ENCODE measurements at regions not wholly inside any gene's neighbourhood (a gene's known extent, or its start where the extent isn't known, plus 50 kb on each side); places are given as distances from the start of the nearest gene placed in this dataset.

DNA sequence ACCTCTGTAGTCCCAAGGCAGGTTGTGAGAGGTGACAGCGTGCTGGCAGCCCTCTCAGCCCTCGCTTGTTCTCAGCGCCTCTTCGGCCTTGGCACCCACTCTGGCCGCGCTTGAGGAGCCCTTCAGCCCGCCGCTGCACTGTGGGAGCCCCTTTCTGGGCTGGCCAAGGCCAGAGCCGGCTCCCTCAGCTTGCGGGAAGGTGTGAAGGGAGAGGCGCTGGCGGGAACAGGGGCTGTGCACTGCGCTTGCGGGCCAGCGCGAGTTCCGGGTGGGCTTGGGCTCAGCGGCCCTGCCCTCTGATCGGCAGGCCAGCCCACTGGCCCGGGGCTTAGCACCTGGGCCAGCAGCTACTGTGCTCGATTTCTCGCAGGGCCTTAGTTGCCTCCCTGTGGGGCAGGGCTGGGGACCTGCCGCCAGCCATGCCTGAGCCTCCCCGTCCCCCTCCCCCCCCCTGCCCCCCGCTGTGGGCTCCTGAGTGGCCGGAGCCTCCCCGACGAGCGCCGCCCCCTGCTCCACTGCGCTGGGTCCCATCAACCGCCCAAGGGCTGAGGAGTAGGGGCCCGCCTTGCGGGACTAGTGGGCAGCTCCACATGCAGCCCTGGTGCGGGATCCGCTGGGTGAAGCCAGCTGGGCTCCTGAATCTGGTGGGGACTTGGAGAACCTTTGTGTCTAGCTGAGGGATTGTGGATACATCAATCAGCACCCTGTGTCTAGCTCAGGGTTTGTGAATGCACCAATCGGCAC, 347.6 kb downstream of the KLHL13 start:
- Histone ChIP-seq H3K9me3 (no peaks in the 10 kb centered on the region), H3K27ac (no peak overlapping the region), H3K4me1 (no peaks in the 10 kb centered on the region), H3K27me3 (no peaks in the 10 kb centered on the region), H3K4me3 (no peak overlapping the region), H3K36me3 (no peaks in the 10 kb centered on the region)
- TF ChIP-seq EP300 (IDR thresholded peaks at IDR 0.05) (no peak), POLR2A (IDR thresholded peaks at IDR 0.05) (no peak)
- TF ChIP-seq, protein P1, sequence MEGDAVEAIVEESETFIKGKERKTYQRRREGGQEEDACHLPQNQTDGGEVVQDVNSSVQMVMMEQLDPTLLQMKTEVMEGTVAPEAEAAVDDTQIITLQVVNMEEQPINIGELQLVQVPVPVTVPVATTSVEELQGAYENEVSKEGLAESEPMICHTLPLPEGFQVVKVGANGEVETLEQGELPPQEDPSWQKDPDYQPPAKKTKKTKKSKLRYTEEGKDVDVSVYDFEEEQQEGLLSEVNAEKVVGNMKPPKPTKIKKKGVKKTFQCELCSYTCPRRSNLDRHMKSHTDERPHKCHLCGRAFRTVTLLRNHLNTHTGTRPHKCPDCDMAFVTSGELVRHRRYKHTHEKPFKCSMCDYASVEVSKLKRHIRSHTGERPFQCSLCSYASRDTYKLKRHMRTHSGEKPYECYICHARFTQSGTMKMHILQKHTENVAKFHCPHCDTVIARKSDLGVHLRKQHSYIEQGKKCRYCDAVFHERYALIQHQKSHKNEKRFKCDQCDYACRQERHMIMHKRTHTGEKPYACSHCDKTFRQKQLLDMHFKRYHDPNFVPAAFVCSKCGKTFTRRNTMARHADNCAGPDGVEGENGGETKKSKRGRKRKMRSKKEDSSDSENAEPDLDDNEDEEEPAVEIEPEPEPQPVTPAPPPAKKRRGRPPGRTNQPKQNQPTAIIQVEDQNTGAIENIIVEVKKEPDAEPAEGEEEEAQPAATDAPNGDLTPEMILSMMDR (IDR thresholded peaks at IDR 0.05): no peak
- DNase-seq (ENCODE audit: low spot score in 2 of 2): no peak
- 94 to 95% methylated on average over 3 to 27 of the region's 37 CpGs for WGBS, 2 donors

DNA sequence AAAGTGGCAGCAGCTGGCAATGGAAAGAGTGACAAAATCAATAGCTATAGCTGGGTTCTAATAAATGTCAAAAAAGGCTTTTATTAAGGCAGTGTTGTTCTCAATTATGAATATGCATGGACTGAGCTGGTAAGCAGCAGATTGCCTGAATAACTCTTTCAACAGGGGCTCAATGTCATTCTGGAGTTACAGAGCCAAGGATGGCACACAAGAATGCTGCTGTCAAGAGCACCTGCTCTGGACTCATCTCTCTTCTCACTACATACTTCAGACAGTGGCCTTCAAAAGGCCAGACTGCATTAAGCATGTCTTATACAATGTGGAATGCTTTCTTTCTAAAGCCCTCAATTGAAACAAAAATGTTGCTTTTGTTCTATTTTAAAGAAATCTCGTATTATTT, 351.4 kb downstream of the KLHL13 start:
- WGBS, 2 donors: 33 to 45% methylated on average over 1 of the region's 1 CpG
- no peaks in the 10 kb centered on the region for H3K9me3 ChIP-seq
- H3K27ac ChIP-seq: no peak overlapping the region

DNA sequence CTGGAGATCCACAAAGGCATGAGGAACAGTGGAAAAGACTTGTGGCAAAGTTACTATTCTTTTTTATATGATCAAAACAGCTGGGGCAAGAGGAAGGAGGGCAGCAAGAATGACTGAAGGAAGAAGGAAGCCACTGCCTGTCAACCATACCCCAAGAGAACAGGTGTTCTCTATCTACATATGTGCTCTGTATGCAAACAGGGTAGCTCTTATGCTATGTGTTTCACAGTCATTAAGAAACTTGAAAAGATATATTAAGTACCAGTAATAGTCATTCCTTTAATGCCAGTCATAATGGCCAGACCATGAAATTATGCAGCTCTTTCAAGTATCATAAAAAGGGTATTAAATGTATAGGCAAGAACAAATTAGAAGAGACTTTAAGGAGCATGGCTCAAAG, 363.9 kb downstream of the KLHL13 start:
- H3K9me3 ChIP-seq: no peaks in the 10 kb centered on the region
- TF ChIP-seq, protein P1 (IDR thresholded peaks at IDR 0.05): no peak
- TF ChIP-seq POLR2A (IDR thresholded peaks at IDR 0.05): no peak
- no peak for TF ChIP-seq EP300 (IDR thresholded peaks at IDR 0.05)
- no peaks in the 10 kb centered on the region for H3K27me3 ChIP-seq
- no peaks in the 10 kb centered on the region for H3K36me3 ChIP-seq
- H3K27ac ChIP-seq: no peak overlapping the region
- no peak overlapping the region for H3K4me3 ChIP-seq
- no peak for DNase-seq (ENCODE audit: low spot score in 2 of 2)
- no peaks in the 10 kb centered on the region for H3K4me1 ChIP-seq

More for the DNA sequence above, 351.4 kb downstream of the KLHL13 start:
- no peaks in the 10 kb centered on the region for H3K27me3 ChIP-seq
- DNase-seq (ENCODE audit: low spot score in 2 of 2): no peak
- no peak overlapping the region for H3K4me3 ChIP-seq
- no peak for TF ChIP-seq EP300 (IDR thresholded peaks at IDR 0.05)
- no peak for TF ChIP-seq POLR2A (IDR thresholded peaks at IDR 0.05)
- TF ChIP-seq, protein P1 (IDR thresholded peaks at IDR 0.05): no peak
- no peaks in the 10 kb centered on the region for H3K4me1 ChIP-seq
- no peaks in the 10 kb centered on the region for H3K36me3 ChIP-seq

DNA sequence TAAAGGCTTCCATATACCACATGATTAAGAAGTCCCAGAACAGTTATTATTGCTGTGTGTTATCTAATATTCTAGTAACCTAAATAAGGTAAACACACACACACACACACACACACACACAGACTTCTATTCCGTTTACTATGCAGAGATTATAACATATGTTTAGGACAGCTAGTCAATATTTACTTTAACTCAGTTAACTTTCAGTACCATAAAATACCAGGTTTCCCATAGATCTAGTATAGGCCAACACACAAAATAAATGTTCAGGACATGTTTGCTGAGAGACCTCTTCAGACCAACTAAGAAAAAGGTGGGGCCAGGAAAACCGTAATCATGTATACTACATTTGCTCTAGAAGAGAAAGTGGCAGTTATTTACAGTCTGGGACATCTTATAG, 365.5 kb downstream of the KLHL13 start:
- no peak for DNase-seq (ENCODE audit: low spot score in 2 of 2)
- 62 to 66% methylated on average over 2 of the region's 2 CpGs for WGBS, 2 donors
- TF ChIP-seq POLR2A (IDR thresholded peaks at IDR 0.05) (no peak), EP300 (IDR thresholded peaks at IDR 0.05) (no peak)
- TF ChIP-seq, protein P1 (IDR thresholded peaks at IDR 0.05): no peak
- Histone ChIP-seq H3K4me1 (no peaks in the 10 kb centered on the region), H3K27ac (no peak overlapping the region), H3K36me3 (no peaks in the 10 kb centered on the region), H3K4me3 (no peak overlapping the region), H3K27me3 (no peaks in the 10 kb centered on the region), H3K9me3 (no peaks in the 10 kb centered on the region)

DNA sequence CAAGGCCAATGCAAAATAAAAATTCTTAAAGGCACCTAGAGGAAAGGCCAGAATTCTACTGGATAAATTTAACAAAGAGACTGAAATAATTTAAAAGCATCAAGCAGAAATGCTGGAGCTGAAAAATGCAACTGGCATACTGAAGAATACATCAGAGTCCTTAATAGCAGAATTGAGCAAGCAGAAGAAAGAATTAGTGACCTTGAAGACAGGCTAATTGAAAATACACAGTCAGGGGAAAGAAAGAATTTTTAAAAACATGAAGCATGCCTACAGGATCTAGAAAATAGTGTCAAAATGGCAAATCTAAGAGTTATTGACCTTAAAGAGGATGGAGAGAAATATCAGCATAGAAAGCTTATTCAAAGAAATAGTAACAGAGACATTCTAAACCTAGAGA, 371.7 kb downstream of the KLHL13 start:
- H3K27me3 ChIP-seq: no peaks in the 10 kb centered on the region
- no peaks in the 10 kb centered on the region for H3K4me1 ChIP-seq
- peaks cover 0 to 13% (median 0%) of the 10 kb centered on the region in 4 donors for H3K9me3 ChIP-seq
- DNase-seq (ENCODE audit: low spot score in 2 of 2): no peak
- TF ChIP-seq POLR2A (IDR thresholded peaks at IDR 0.05) (no peak), EP300 (IDR thresholded peaks at IDR 0.05) (no peak)
- TF ChIP-seq, protein P1 (IDR thresholded peaks at IDR 0.05): no peak
- H3K36me3 ChIP-seq: no peaks in the 10 kb centered on the region
- no peak overlapping the region for H3K27ac ChIP-seq
- H3K4me3 ChIP-seq: no peak overlapping the region
